Neural progenitor cell (in vitro differentiated cells): ENCODE measurements at regions not wholly inside any gene's neighbourhood (a gene's known extent, or its start where the extent isn't known, plus 50 kb on each side); places are given as distances from the start of the nearest gene placed in this dataset.

Experiments used
- CTCF ChIP-seq: fragments of 200-600 bp; sonication (generic); IDR thresholded peaks from 2 replicates; pipeline ENCODE4 v1.5.1; 2017; ENCODE audit warnings: antibody characterized with exemption, mild to moderate bottlenecking
- EZH2 ChIP-seq: fragments of 200-600 bp; sonication (generic); IDR thresholded peaks from 2 replicates; pipeline ENCODE4 v1.6.1; 2017; ENCODE audit warnings: antibody characterized with exemption, mild to moderate bottlenecking, moderate library complexity
- EZH2phosphoT487 ChIP-seq: fragments of 200-600 bp; sonication (generic); IDR thresholded peaks from 2 replicates; pipeline ENCODE4 v1.6.1; 2017; ENCODE audit warnings: antibody characterized with exemption

GRCh38 chr5:145680767-145681166 is 154.4 kb downstream of the PRELID2 start:
- no peak for TF ChIP-seq CTCF
- no peak for TF ChIP-seq EZH2
- TF ChIP-seq EZH2phosphoT487 = no peak
